KMS-11 (cell line): ENCODE measurements at regions not wholly inside any gene's neighbourhood (a gene's known extent, or its start where the extent isn't known, plus 50 kb on each side); places are given as distances from the start of the nearest gene placed in this dataset.

ENCODE experiments used
- H2AFZ ChIP-seq: fragments of 200-600 bp; sonication (generic); 2 replicates; pipeline ENCODE4 v1.6.1; 2016; ENCODE audit warnings: antibody characterized with exemption, mixed run types, low read depth
- H3K27ac ChIP-seq: fragments of 200-600 bp; sonication (generic); 2 replicates; pipeline ENCODE4 v1.6.1; 2016; ENCODE audit warnings: mild to moderate bottlenecking, mixed run types
- H3K27me3 ChIP-seq: fragments of 200-600 bp; sonication (generic); 2 replicates; pipeline ENCODE4 v1.6.1; 2017; ENCODE audit warnings: mild to moderate bottlenecking, low read depth, mixed run types, moderate library complexity; ENCODE audit not compliant: insufficient read depth
- H3K36me3 ChIP-seq: fragments of 200-600 bp; sonication (generic); 2 replicates; pipeline ENCODE4 v1.6.1; 2017; ENCODE audit warnings: mild to moderate bottlenecking, mixed run types; ENCODE audit not compliant: insufficient read depth
- H3K4me1 ChIP-seq: fragments of 200-600 bp; sonication (generic); 2 replicates; pipeline ENCODE4 v1.6.1; 2016; ENCODE audit warnings: mild to moderate bottlenecking, low read depth, mixed run types; ENCODE audit not compliant: poor library complexity, severe bottlenecking
- H3K4me2 ChIP-seq: fragments of 200-600 bp; sonication (generic); 2 replicates; pipeline ENCODE4 v1.7.0; 2016; ENCODE audit warnings: mild to moderate bottlenecking, mixed run types
- H3K4me3 ChIP-seq: fragments of 200-600 bp; sonication (generic); IDR thresholded peaks from 2 replicates; pipeline ENCODE4 v1.6.1; 2017; ENCODE audit warnings: low read depth, low read length, mixed read lengths; ENCODE audit not compliant: insufficient read depth
- H3K79me2 ChIP-seq: fragments of 200-600 bp; sonication (generic); 2 replicates; pipeline ENCODE4 v1.6.1; 2016; ENCODE audit warnings: low read depth, mixed run types; ENCODE audit not compliant: insufficient read depth
- H3K9ac ChIP-seq: fragments of 200-600 bp; sonication (generic); 2 replicates; pipeline ENCODE4 v1.6.1; 2016; ENCODE audit warnings: mild to moderate bottlenecking, mixed run types
- H4K20me1 ChIP-seq: fragments of 200-600 bp; sonication (generic); 2 replicates; pipeline ENCODE4 v1.6.1; 2016; ENCODE audit warnings: mild to moderate bottlenecking, mixed run types; ENCODE audit not compliant: insufficient read depth
- TF ChIP-seq, protein P1 (sequence below): fragments of 200-600 bp; sonication (generic); conservative IDR thresholded peaks from 2 replicates; pipeline ENCODE4 v1.6.1; 2017; ENCODE audit warnings: low read depth, mild to moderate bottlenecking, antibody characterized with exemption, low read length, moderate library complexity, mixed read lengths

DNA sequence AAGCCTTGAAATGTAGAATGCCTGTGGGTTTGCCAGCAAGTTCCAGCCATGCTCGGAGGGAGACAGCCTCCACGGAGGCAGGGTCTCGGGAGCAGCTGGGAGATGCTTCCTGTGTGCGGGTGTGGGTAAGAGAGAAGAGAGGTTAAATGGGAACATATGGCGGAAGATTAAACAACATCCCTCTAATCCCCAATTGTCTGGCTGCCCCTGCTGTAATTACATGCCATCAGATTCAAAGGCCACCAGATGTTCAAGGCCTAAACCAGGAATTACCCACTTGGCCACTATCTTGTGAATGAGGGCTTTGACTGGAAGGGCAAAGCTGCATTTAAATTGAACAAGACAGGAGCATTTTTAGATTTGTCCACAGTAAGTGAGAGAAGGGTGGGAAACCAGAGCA lies 81.4 kb upstream of the BACE2 start:
- Histone ChIP-seq H3K27me3 (no peaks in the 10 kb centered on the region), H3K79me2 (no peaks in the 10 kb centered on the region), H3K4me1 (no peaks in the 10 kb centered on the region), H2AFZ (no peak overlapping the region), H3K4me3 (no peak overlapping the region), H3K4me2 (no peak overlapping the region), H3K36me3 (no peaks in the 10 kb centered on the region), H3K9ac (no peak overlapping the region), H4K20me1 (no peaks in the 10 kb centered on the region), H3K27ac (no peak overlapping the region)
- TF ChIP-seq, protein P1, sequence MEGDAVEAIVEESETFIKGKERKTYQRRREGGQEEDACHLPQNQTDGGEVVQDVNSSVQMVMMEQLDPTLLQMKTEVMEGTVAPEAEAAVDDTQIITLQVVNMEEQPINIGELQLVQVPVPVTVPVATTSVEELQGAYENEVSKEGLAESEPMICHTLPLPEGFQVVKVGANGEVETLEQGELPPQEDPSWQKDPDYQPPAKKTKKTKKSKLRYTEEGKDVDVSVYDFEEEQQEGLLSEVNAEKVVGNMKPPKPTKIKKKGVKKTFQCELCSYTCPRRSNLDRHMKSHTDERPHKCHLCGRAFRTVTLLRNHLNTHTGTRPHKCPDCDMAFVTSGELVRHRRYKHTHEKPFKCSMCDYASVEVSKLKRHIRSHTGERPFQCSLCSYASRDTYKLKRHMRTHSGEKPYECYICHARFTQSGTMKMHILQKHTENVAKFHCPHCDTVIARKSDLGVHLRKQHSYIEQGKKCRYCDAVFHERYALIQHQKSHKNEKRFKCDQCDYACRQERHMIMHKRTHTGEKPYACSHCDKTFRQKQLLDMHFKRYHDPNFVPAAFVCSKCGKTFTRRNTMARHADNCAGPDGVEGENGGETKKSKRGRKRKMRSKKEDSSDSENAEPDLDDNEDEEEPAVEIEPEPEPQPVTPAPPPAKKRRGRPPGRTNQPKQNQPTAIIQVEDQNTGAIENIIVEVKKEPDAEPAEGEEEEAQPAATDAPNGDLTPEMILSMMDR = no peak

DNA sequence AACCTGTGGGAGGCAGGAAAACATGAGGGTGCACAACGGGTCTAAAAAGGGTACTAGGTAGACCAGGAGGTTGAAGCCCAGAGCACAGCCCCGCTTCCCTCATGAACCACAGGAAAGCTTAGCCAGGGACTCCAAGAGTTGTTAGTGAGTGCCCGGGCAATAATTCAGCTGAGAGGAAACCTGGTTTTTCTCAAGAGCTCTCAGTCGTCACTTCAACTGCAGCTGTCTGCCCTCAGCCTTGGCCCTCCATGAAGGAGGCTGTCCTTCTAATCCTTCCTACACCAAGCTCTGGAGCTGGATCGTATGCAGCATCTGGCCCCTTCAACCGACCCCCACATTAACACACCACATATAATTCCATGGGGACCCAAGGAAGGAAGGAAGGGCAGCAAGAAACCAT lies 77.0 kb upstream of the BACE2 start:
- Histone ChIP-seq H2AFZ (no peak overlapping the region), H4K20me1 (no peaks in the 10 kb centered on the region), H3K27ac (no peak overlapping the region), H3K79me2 (no peaks in the 10 kb centered on the region), H3K27me3 (no peaks in the 10 kb centered on the region), H3K9ac (no peak overlapping the region), H3K4me3 (no peak overlapping the region), H3K4me1 (no peaks in the 10 kb centered on the region), H3K36me3 (no peaks in the 10 kb centered on the region), H3K4me2 (no peak overlapping the region)
- TF ChIP-seq, protein P1 = no peak

DNA sequence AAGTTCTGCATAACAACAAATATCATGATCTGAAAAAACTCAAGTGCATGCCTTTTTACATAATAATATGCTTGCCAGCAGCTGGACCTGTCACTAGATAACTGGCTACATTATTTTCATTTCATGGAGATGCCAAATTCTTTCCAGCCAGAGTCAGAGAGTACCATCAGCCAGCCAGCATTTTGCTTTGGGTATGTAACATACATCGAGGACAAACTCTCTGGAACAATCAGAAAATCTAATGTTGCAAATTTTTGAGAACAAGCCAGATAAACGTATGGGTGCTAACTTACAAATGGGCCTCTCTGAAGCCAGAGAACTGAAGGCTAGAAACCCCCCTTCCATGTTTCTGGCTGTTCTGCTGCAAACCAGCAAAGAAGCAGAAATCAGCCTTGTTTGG lies 76.3 kb upstream of the BACE2 start:
- Histone ChIP-seq H3K4me3 (no peak overlapping the region), H3K4me1 (no peaks in the 10 kb centered on the region), H4K20me1 (no peaks in the 10 kb centered on the region), H3K36me3 (no peaks in the 10 kb centered on the region), H3K27ac (no peak overlapping the region), H3K9ac (no peak overlapping the region), H3K79me2 (no peaks in the 10 kb centered on the region), H2AFZ (no peak overlapping the region), H3K27me3 (no peaks in the 10 kb centered on the region), H3K4me2 (no peak overlapping the region)
- TF ChIP-seq, protein P1 = no peak

DNA sequence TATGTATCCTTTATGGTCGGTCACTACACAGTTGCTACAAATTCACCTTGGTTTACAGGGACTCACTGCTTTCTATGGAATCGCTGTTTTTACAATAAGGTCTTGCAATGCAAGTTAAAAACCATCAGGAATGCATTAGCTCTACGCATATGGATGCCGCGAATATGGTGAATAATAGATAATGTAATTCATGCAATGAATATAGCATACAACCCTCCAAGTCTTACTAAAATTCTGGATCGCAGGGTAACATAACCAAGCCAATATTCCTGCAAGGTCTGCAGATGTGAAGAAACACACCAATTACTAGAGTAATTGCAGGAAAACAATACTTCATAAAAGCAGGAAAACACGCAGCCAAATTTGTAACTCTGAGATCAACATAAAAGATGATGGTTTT lies 75.6 kb upstream of the BACE2 start:
- no peaks in the 10 kb centered on the region for H4K20me1 ChIP-seq
- no peaks in the 10 kb centered on the region for H3K27me3 ChIP-seq
- H3K36me3 ChIP-seq = no peaks in the 10 kb centered on the region
- TF ChIP-seq, protein P1 = no peak
- no peak overlapping the region for H3K4me2 ChIP-seq
- H2AFZ ChIP-seq = no peak overlapping the region
- H3K79me2 ChIP-seq = no peaks in the 10 kb centered on the region
- no peaks in the 10 kb centered on the region for H3K4me1 ChIP-seq
- H3K4me3 ChIP-seq = no peak overlapping the region
- no peak overlapping the region for H3K9ac ChIP-seq
- no peak overlapping the region for H3K27ac ChIP-seq

DNA sequence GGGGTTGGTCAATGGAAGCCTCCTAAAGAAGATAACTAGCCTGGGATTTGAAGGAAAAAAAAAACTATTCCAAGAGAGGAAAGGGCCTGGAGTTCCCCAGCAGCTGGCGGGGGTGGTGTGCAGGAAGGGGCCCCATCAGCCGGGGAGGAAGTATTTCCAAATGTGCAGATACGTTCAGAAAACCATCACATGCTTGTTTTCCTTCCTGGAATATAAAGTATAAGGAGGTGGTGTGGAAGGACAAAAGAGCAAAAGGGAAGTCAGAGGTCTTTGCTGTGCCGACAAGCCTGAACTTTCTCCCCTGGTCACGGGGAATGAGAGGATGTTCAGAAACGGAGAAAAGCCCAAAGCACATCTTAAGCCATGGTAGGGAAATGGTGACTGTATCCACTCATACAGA lies 72.0 kb upstream of the BACE2 start:
- Histone ChIP-seq H3K79me2 (no peaks in the 10 kb centered on the region), H3K4me3 (no peak overlapping the region), H3K9ac (no peak overlapping the region), H3K4me2 (no peak overlapping the region), H3K4me1 (no peaks in the 10 kb centered on the region), H3K36me3 (no peaks in the 10 kb centered on the region), H4K20me1 (no peaks in the 10 kb centered on the region), H3K27me3 (no peaks in the 10 kb centered on the region), H2AFZ (no peak overlapping the region), H3K27ac (no peak overlapping the region)
- TF ChIP-seq, protein P1 = no peak
